ENCODE measurements at regions not wholly inside any gene's neighbourhood (a gene's known extent, or its start where the extent isn't known, plus 50 kb on each side); places are given as distances from the start of the nearest gene placed in this dataset.

GRCh38 chr20:6863355-6863754, 95.9 kb downstream of the BMP2 start:
- TF ChIP-seq RAD21 (IDR thresholded peaks at IDR 0.05; ENCODE audit: low read length) (no peak), ELF1 (IDR thresholded peaks at IDR 0.05) (no peak), CTCF (IDR thresholded peaks at IDR 0.05) (no peak), REST (IDR thresholded peaks at IDR 0.05; ENCODE audit: low read depth, low read length) (no peak), POLR2AphosphoS5 (IDR thresholded peaks at IDR 0.05; ENCODE audit: low read depth, low read length) (no peak)
